HepG2 (cell line): ENCODE measurements at regions not wholly inside any gene's neighbourhood (a gene's known extent, or its start where the extent isn't known, plus 50 kb on each side); places are given as distances from the start of the nearest gene placed in this dataset.

ENCODE experiments used
- ATAC-seq: fragments of 200-7000 bp; cut with Tn5 transposase; 3 replicates; pipeline ENCODE4 v1.9.1; 2020; ENCODE audit warnings: mild to moderate bottlenecking, moderate library complexity
- BruUV-seq: library from RNA; stranded (reverse); fragments of 400-500 nt; replicated peaks from 2 replicates; lab custom pipeline; 2021; lab: Mats Ljungman, UMichigan
- CTCF ChIA-PET: fragments of 300-600 bp; formaldehyde crosslinking; extraction: SDS; loops from one replicate; lab custom pipeline; 2021; ENCODE audit warnings: low total read pairs, inconsistent platforms, low intra/inter-chr PET ratio; lab: Yijun Ruan, JAX
- POLR2A ChIA-PET: fragments of 350-600 bp; sonication (Branson Sonifier 250); formaldehyde crosslinking; loops from one replicate; lab custom pipeline; 2020; ENCODE audit warnings: antibody characterized with exemption, inconsistent platforms; lab: Yijun Ruan, JAX
- DNase-seq: peaks from one replicate; pipeline ENCODE4 v3.0.0-alpha.2; 2015; ENCODE audit warnings: low spot score
- FAIRE-seq: peaks from 3 replicates; lab custom pipeline; 2011; peaks lifted over from hg19 to GRCh38; lab: Jason Lieb, UNC
- H2AFZ ChIP-seq: one replicate; pipeline ENCODE4 v1.6.1; 2011; ENCODE audit warnings: low read length, inconsistent platforms
- H3K27ac ChIP-seq: fragments of 300-600 bp; 3 replicates; pipeline ENCODE4 v1.8.0; 2011; ENCODE audit warnings: mixed run types, mild to moderate bottlenecking, mixed read lengths, low read length, inconsistent platforms; ENCODE audit not compliant: insufficient read depth; ENCODE audit errors: extremely low read length
- H3K27me3 ChIP-seq, 2 experiments: fragments of 200-600 bp in 1 of 2; 2 replicates in 1 of 2; 3 replicates in 1 of 2; pipeline versions ENCODE4 v1.6.0 to v1.8.0; 2011; ENCODE audit warnings: low read length in 2 of 2, mild to moderate bottlenecking in 2 of 2, moderate library complexity in 2 of 2, inconsistent platforms in 1 of 2; ENCODE audit not compliant: insufficient read depth in 2 of 2, control insufficient read depth in 1 of 2
- H3K36me3 ChIP-seq, 2 experiments: fragments of 200-600 bp in 1 of 2; replicated peaks in 1 of 2; 2 replicates in 1 of 2; 3 replicates in 1 of 2; pipeline versions ENCODE4 v1.5.1 to v1.8.0; 2011; ENCODE audit warnings: low read length in 2 of 2, inconsistent platforms in 1 of 2; ENCODE audit not compliant: insufficient read depth in 2 of 2, control insufficient read depth in 1 of 2
- H3K4me1 ChIP-seq: 2 replicates; pipeline ENCODE4 v1.5.1; 2012; ENCODE audit warnings: low read length, inconsistent platforms; ENCODE audit not compliant: insufficient read depth
- H3K4me2 ChIP-seq: 2 replicates; pipeline ENCODE4 v1.6.0; 2011; ENCODE audit warnings: low read depth, low read length, inconsistent platforms
- H3K4me3 ChIP-seq, 3 experiments: fragments of 200-600 bp in 1 of 3; sonication (generic), shearing (Covaris generic) in 1 of 3; replicated peaks in 1 of 3; 2 replicates each; pipeline ENCODE4 v1.5.1; 2011 to 2016; ENCODE audit warnings: low read length in 3 of 3, inconsistent platforms in 2 of 3, low read depth in 2 of 3, mild to moderate bottlenecking in 2 of 3, control low read depth in 1 of 3, mixed read lengths in 1 of 3; ENCODE audit not compliant: insufficient read depth in 1 of 3
- H3K79me2 ChIP-seq: one replicate; pipeline ENCODE4 v1.6.1; 2011; ENCODE audit warnings: low read length, inconsistent platforms; ENCODE audit not compliant: insufficient read depth
- H3K9ac ChIP-seq: 2 replicates; pipeline ENCODE4 v1.6.0; 2011; ENCODE audit warnings: mild to moderate bottlenecking, low read depth, low read length, inconsistent platforms; ENCODE audit not compliant: insufficient read depth
- H3K9me3 ChIP-seq: 2 replicates; pipeline ENCODE4 v1.5.1; 2012; ENCODE audit warnings: mild to moderate bottlenecking, low read length
- H4K20me1 ChIP-seq: 2 replicates; pipeline ENCODE4 v1.6.0; 2011; ENCODE audit warnings: inconsistent platforms, mild to moderate bottlenecking, low read length, moderate library complexity; ENCODE audit not compliant: insufficient read depth
- ARNT ChIP-seq: fragments of 450-650 bp; IDR thresholded peaks from 2 replicates; pipeline ENCODE4 v1.6.1; 2017
- KLF16 ChIP-seq, 2 experiments: sonication (generic) in 1 of 2; formaldehyde crosslinking in 1 of 2; IDR thresholded peaks; 2 replicates each; pipeline versions ENCODE4 v1.6.1 to v1.8.0; 2016 to 2023; ENCODE audit warnings: missing genetic modification reagents in 2 of 2, missing compliant biosample characterization in 1 of 2
- MYC ChIP-seq: sonication (generic); formaldehyde crosslinking; IDR thresholded peaks from 2 replicates; pipeline ENCODE4 v1.9.0; 2021; ENCODE audit warnings: missing genetic modification reagents, borderline replicate concordance
- SMARCE1 ChIP-seq: fragments of 450-650 bp; IDR thresholded peaks from 2 replicates; pipeline ENCODE4 v1.6.1; 2017; ENCODE audit warnings: borderline replicate concordance
- TCF12 ChIP-seq, 2 experiments: fragments of 450-650 bp in 1 of 2; sonication (generic) in 1 of 2; formaldehyde crosslinking in 1 of 2; IDR thresholded peaks; 2 replicates each; pipeline versions ENCODE4 v1.6.1 to v1.8.0; 2017 to 2022; ENCODE audit warnings: antibody characterized with exemption in 1 of 2, mild to moderate bottlenecking in 1 of 2, missing genetic modification reagents in 1 of 2, moderate library complexity in 1 of 2
- ZBTB8A ChIP-seq: sonication (generic); formaldehyde crosslinking; IDR thresholded peaks from 2 replicates; pipeline ENCODE4 v1.4.0; 2020; ENCODE audit warnings: mild to moderate bottlenecking, low read depth, missing genetic modification reagents, borderline replicate concordance
- ZNF3 ChIP-seq: IDR thresholded peaks from 2 replicates; pipeline ENCODE4 v1.7.0; 2017; ENCODE audit warnings: inconsistent platforms
- ZNF709 ChIP-seq: sonication (generic); formaldehyde crosslinking; IDR thresholded peaks from 2 replicates; pipeline ENCODE4 v1.5.0; 2020; ENCODE audit warnings: mild to moderate bottlenecking, missing genetic modification reagents
- WGBS: methylation state at CpG from one replicate; pipeline ENCODE4 v1.1.6; 2017; ENCODE audit warnings: low lambda C conversion rate; 5-methylcytosine and 5-hydroxymethylcytosine counted together
- in situ Hi-C: cut with HindIII; loops from 2 replicates; pipeline ENCODE4 v1.10.0; 2017; ENCODE audit warnings: low pct_unique_long_range_greater_than_20kb; ENCODE audit not compliant: extremely low pct_ligation_motif_present
- intact Hi-C: fragments of 100-400 bp; cut with micrococcal nuclease; formaldehyde crosslinking; loops from one replicate; pipeline ENCODE4 v1.10.0; 2022; ENCODE audit not compliant: unreplicated experiment

- 4% methylated on average over 1 of the region's 1 CpG for WGBS
- no TSS peak for BruUV-seq
- intact Hi-C loops: no loop called here
- no peak overlapping the region for H3K27ac ChIP-seq
- H3K79me2 ChIP-seq: no peaks in the 10 kb centered on the region
- ATAC-seq: no peak
- no peaks in the 10 kb centered on the region for H3K36me3 ChIP-seq
- TF ChIP-seq TCF12 (IDR thresholded peaks at IDR 0.05): no peak
- TF ChIP-seq TCF12 (CRISPR knock-in tag; IDR thresholded peaks at IDR 0.05): no peak
- TF ChIP-seq ZBTB8A (CRISPR knock-in tag): no peak
- no peak for TF ChIP-seq KLF16 (CRISPR knock-in tag; IDR thresholded peaks at IDR 0.05)
- TF ChIP-seq ZNF3 (CRISPR knock-in tag): no peak
- no peak for TF ChIP-seq SMARCE1
- no peak for TF ChIP-seq MYC (CRISPR knock-in tag)
- no peak for TF ChIP-seq ARNT
- TF ChIP-seq, all 625 proteins: peak for 0
- Histone ChIP-seq H3K9ac (no peak overlapping the region), H3K4me3 (no peak overlapping the region), H3K27me3 (no peaks in the 10 kb centered on the region), H3K4me2 (no peak overlapping the region), H3K9me3 (peaks cover 100% of the 10 kb centered on the region), H4K20me1 (no peaks in the 10 kb centered on the region), H2AFZ (no peak overlapping the region), H3K4me1 (no peaks in the 10 kb centered on the region)
- CTCF ChIA-PET: no interaction called here
- no peak for FAIRE-seq
- in situ Hi-C loops: no loop called here
- DNase-seq: no peak
- POLR2A ChIA-PET: no interaction called here
These were observed 467.1 kb downstream of the NOVA1 start for GRCh38 chr14:26130690-26131089.

- no TSS peak for BruUV-seq
- Histone ChIP-seq H3K4me3 (no peak overlapping the region), H3K9ac (no peak overlapping the region), H3K79me2 (no peaks in the 10 kb centered on the region), H2AFZ (no peak overlapping the region), H3K27me3 (no peaks in the 10 kb centered on the region), H3K27ac (no peak overlapping the region), H3K4me2 (no peak overlapping the region), H3K9me3 (peaks cover 100% of the 10 kb centered on the region), H4K20me1 (no peaks in the 10 kb centered on the region), H3K36me3 (no peaks in the 10 kb centered on the region)
- whole genome bisulfite sequencing: 30% methylated on average over 4 of the region's 4 CpGs
- intact Hi-C loops: no loop called here
- FAIRE-seq (no peak), ATAC-seq (no peak), DNase-seq (no peak)
- POLR2A ChIA-PET: no interaction called here
- CTCF ChIA-PET: no interaction called here
- in situ Hi-C loops: no loop called here
- TF ChIP-seq ZNF709 (CRISPR knock-in tag): no peak
- TF ChIP-seq, all 625 proteins: peak for 0
- no peaks in the 10 kb centered on the region for H3K4me1 ChIP-seq
These were observed 468.7 kb downstream of the NOVA1 start for GRCh38 chr14:26128931-26129671.
